CD8-positive, alpha-beta memory T cell (primary cell): ENCODE measurements at regions not wholly inside any gene's neighbourhood (a gene's known extent, or its start where the extent isn't known, plus 50 kb on each side); places are given as distances from the start of the nearest gene placed in this dataset.
A peak's percentile ranks its signal among the peaks of the same experiment; 100 is the strongest.

Source experiments
- CTCF ChIA-PET: fragments of 350-600 bp; sonication (Branson Sonifier 250); formaldehyde crosslinking; loops from one replicate; lab custom pipeline; 2021; ENCODE audit warnings: antibody characterized with exemption; lab: Charles Lee
- POLR2A ChIA-PET: fragments of 350-600 bp; sonication (Branson Sonifier 250); formaldehyde crosslinking; loops from one replicate; lab custom pipeline; 2021; ENCODE audit warnings: antibody characterized with exemption; lab: Charles Lee
- DNase-seq, 5 donors: peaks; one replicate each; pipeline versions ENCODE4 v3.0.0 to v3.0.0-alpha.2; 2020 to 2022; ENCODE audit warnings: mixed read lengths in 1 of 5
- H3K27ac ChIP-seq: one replicate; pipeline ENCODE4 v1.7.0; 2013; ENCODE audit warnings: low read depth, mild to moderate bottlenecking, low read length, moderate library complexity
- H3K27me3 ChIP-seq: 2 replicates; pipeline ENCODE4 v1.7.0; 2013; ENCODE audit warnings: low read length, mild to moderate bottlenecking; ENCODE audit not compliant: insufficient read depth, poor library complexity, severe bottlenecking
- H3K36me3 ChIP-seq: 2 replicates; pipeline ENCODE4 v1.7.0; 2013; ENCODE audit warnings: mild to moderate bottlenecking, low read length, moderate library complexity; ENCODE audit not compliant: insufficient read depth
- H3K4me1 ChIP-seq: 2 replicates; pipeline ENCODE4 v1.7.0; 2013; ENCODE audit warnings: mild to moderate bottlenecking, low read length, moderate library complexity; ENCODE audit not compliant: insufficient read depth
- H3K4me3 ChIP-seq: 2 replicates; pipeline ENCODE4 v1.7.0; 2013; ENCODE audit warnings: mild to moderate bottlenecking, low read length
- H3K9me3 ChIP-seq: 2 replicates; pipeline ENCODE4 v1.7.0; 2013; ENCODE audit warnings: mild to moderate bottlenecking, low read length
- H3K27ac Mint-ChIP-seq, 8 donors: one replicate each; pipeline ENCODE4 v1.8.0; 2020 to 2021; ENCODE audit warnings: mixed read lengths in 8 of 8, mild to moderate bottlenecking in 6 of 8, inconsistent platforms in 3 of 8, moderate library complexity in 3 of 8
- H3K27me3 Mint-ChIP-seq, 2 donors: one replicate each; pipeline ENCODE4 v1.8.0; 2020 to 2021; ENCODE audit warnings: mixed read lengths in 2 of 2, mild to moderate bottlenecking in 1 of 2, moderate library complexity in 1 of 2
- H3K36me3 Mint-ChIP-seq, 3 donors: one replicate each; pipeline ENCODE4 v1.8.0; 2020 to 2021; ENCODE audit warnings: mixed read lengths in 3 of 3, inconsistent platforms in 1 of 3, mild to moderate bottlenecking in 1 of 3
- H3K4me1 Mint-ChIP-seq, 3 donors: one replicate each; pipeline ENCODE4 v1.8.0; 2020 to 2021; ENCODE audit warnings: mixed read lengths in 3 of 3, inconsistent platforms in 1 of 3, mild to moderate bottlenecking in 1 of 3
- H3K4me3 Mint-ChIP-seq, 7 donors: one replicate each; pipeline ENCODE4 v1.8.0; 2020 to 2021; ENCODE audit warnings: mixed read lengths in 7 of 7, mild to moderate bottlenecking in 6 of 7, moderate library complexity in 4 of 7, inconsistent platforms in 2 of 7
- H3K9me3 Mint-ChIP-seq, 5 donors: one replicate each; pipeline ENCODE4 v1.8.0; 2020 to 2022; ENCODE audit warnings: mixed read lengths in 5 of 5, mild to moderate bottlenecking in 3 of 5, moderate library complexity in 2 of 5, inconsistent platforms in 1 of 5

GRCh38 chr1:11364170-11364569 lies 91.2 kb downstream of the UBIAD1 start:
- H3K27me3 ChIP-seq: no peaks in the 10 kb centered on the region
- H3K27me3 Mint-ChIP-seq: peaks cover 6 to 11% of the 10 kb centered on the region in 2 donors
- H3K36me3 Mint-ChIP-seq: no peaks in the 10 kb centered on the region
- no peaks in the 10 kb centered on the region for H3K4me1 Mint-ChIP-seq
- no peak overlapping the region for H3K4me3 Mint-ChIP-seq
- H3K4me1 ChIP-seq: no peaks in the 10 kb centered on the region
- no peak overlapping the region for H3K4me3 ChIP-seq
- no peaks in the 10 kb centered on the region for H3K9me3 ChIP-seq
- DNase-seq: no peak
- H3K9me3 Mint-ChIP-seq: no peaks in the 10 kb centered on the region
- no peak overlapping the region for H3K27ac Mint-ChIP-seq
- H3K36me3 ChIP-seq: no peaks in the 10 kb centered on the region
- CTCF ChIA-PET: interaction anchor here (0.8 to 1.2 kb wide), 3 partner anchors 11 to 327 kb away, joined by 3 to 4 read pairs (median 3); no protein-coding TSS in a partner anchor
- POLR2A ChIA-PET: no interaction called here
- no peak overlapping the region for H3K27ac ChIP-seq

DNA sequence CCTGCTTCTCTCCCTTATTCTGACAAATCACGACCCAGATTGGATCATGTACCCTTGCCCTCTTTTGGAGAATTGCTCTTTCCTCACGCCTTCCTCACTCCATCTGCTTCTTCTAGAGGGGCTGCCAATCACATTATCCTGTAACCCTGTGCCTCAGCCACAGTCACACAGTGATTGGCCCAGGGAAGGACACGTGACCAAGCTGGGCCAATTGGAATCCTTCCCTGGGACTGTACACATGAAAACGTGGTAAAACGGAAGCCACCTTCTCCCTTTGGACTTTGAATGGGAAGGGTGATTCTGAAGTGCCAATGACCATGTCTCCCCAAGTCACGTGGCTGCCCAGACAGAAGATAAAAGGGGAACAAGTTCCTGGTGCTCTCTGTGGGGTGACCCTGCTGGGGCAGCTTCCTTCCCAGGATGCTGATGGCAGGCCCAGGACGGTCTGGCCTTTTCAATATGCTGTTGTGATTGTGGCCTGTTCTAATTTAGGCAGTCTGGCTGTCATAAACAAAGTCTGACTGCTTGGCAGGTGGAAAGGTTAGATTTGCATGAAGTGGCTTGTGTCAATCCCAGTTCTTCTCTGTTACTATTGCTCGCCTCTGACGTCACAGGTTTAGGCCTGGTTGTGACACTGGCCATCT lies 92.9 kb downstream of the UBIAD1 start:
- CTCF ChIA-PET: no interaction called here
- no peaks in the 10 kb centered on the region for H3K27me3 ChIP-seq
- Mint-ChIP-seq H3K27me3 (peaks cover 4 to 9% of the 10 kb centered on the region in 2 donors), H3K4me3 (peak overlapping the region in 1 of 7 donors; percentile 79), H3K27ac (peak overlapping the region in 1 of 8 donors; percentile 7), H3K36me3 (no peaks in the 10 kb centered on the region), H3K4me1 (no peaks in the 10 kb centered on the region), H3K9me3 (no peaks in the 10 kb centered on the region)
- no peak overlapping the region for H3K4me3 ChIP-seq
- H3K4me1 ChIP-seq: no peaks in the 10 kb centered on the region
- no peaks in the 10 kb centered on the region for H3K9me3 ChIP-seq
- H3K27ac ChIP-seq: no peak overlapping the region
- POLR2A ChIA-PET: no interaction called here
- no peaks in the 10 kb centered on the region for H3K36me3 ChIP-seq
- DNase-seq: no peak

- H3K27me3 Mint-ChIP-seq: peaks cover 9 to 16% of the 10 kb centered on the region in 2 donors
- H3K27ac Mint-ChIP-seq: peak overlapping the region in 2 of 8 donors; percentile 21 to 84
- CTCF ChIA-PET: no interaction called here
Measured at GRCh38 chr1:11373029-11373894, 100.3 kb downstream of the UBIAD1 start.

GRCh38 chr1:11373895-11374747 lies 101.1 kb downstream of the UBIAD1 start:
- H3K4me1 ChIP-seq: peaks cover 7% of the 10 kb centered on the region
- H3K27ac ChIP-seq: no peak overlapping the region
- no peak overlapping the region for H3K4me3 Mint-ChIP-seq
- H3K9me3 ChIP-seq: no peaks in the 10 kb centered on the region
- peaks cover 0 to 4% (median 0%) of the 10 kb centered on the region in 3 donors for H3K36me3 Mint-ChIP-seq
- peaks cover 0 to 5% (median 0%) of the 10 kb centered on the region in 3 donors for H3K4me1 Mint-ChIP-seq
- no peaks in the 10 kb centered on the region for H3K36me3 ChIP-seq
- H3K9me3 Mint-ChIP-seq: no peaks in the 10 kb centered on the region
- peak overlapping the region in 2 of 8 donors; percentile 84 to 89 for H3K27ac Mint-ChIP-seq
- no peak for DNase-seq
- no peaks in the 10 kb centered on the region for H3K27me3 ChIP-seq
- no peak overlapping the region for H3K4me3 ChIP-seq
- CTCF ChIA-PET: no interaction called here
- H3K27me3 Mint-ChIP-seq: peaks cover 9 to 18% of the 10 kb centered on the region in 2 donors
- POLR2A ChIA-PET: no interaction called here

More at GRCh38 chr1:11373029-11373894, 100.3 kb downstream of the UBIAD1 start:
- Histone ChIP-seq H3K9me3 (no peaks in the 10 kb centered on the region), H3K27ac (no peak overlapping the region), H3K27me3 (no peaks in the 10 kb centered on the region), H3K36me3 (no peaks in the 10 kb centered on the region), H3K4me1 (peaks cover 7% of the 10 kb centered on the region), H3K4me3 (no peak overlapping the region)
- no peak for DNase-seq
- POLR2A ChIA-PET: no interaction called here
- Mint-ChIP-seq H3K36me3 (peaks cover 0 to 4% (median 0%) of the 10 kb centered on the region in 3 donors), H3K4me1 (peaks cover 0 to 5% (median 0%) of the 10 kb centered on the region in 3 donors), H3K9me3 (no peaks in the 10 kb centered on the region), H3K4me3 (no peak overlapping the region)

DNA sequence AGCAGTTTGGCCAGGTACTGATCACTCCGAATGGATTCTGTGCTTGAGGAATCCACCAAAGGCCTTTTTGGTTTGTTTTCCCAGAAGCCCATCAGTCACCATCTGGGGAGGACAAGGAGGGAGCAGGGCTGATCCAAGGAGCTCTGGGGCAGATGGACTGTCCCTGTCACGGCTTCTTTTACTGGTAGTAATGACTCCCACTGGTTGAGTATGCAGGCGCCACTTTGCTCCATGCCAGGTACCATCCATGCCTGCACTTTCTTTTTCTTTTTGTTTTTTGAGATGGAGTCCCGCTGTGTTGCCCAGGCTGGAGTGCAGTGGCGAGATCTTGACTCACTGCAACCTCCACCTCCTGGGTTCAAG lies 101.7 kb downstream of the UBIAD1 start:
- H3K27me3 Mint-ChIP-seq: peaks cover 9 to 16% of the 10 kb centered on the region in 2 donors
- peaks cover 0 to 5% (median 0%) of the 10 kb centered on the region in 3 donors for H3K4me1 Mint-ChIP-seq
- POLR2A ChIA-PET: no interaction called here
- H3K9me3 Mint-ChIP-seq: no peaks in the 10 kb centered on the region
- no peak overlapping the region for H3K27ac Mint-ChIP-seq
- H3K4me3 Mint-ChIP-seq: no peak overlapping the region
- H3K27ac ChIP-seq: no peak overlapping the region
- H3K36me3 ChIP-seq: no peaks in the 10 kb centered on the region
- H3K36me3 Mint-ChIP-seq: peaks cover 0 to 4% (median 0%) of the 10 kb centered on the region in 3 donors
- H3K9me3 ChIP-seq: no peaks in the 10 kb centered on the region
- peaks cover 7% of the 10 kb centered on the region for H3K4me1 ChIP-seq
- DNase-seq: no peak
- CTCF ChIA-PET: interaction anchor here (1.4 kb wide), 1 partner anchor 10 kb away, joined by 3 read pairs; no protein-coding TSS in a partner anchor
- H3K4me3 ChIP-seq: no peak overlapping the region
- no peaks in the 10 kb centered on the region for H3K27me3 ChIP-seq

DNA sequence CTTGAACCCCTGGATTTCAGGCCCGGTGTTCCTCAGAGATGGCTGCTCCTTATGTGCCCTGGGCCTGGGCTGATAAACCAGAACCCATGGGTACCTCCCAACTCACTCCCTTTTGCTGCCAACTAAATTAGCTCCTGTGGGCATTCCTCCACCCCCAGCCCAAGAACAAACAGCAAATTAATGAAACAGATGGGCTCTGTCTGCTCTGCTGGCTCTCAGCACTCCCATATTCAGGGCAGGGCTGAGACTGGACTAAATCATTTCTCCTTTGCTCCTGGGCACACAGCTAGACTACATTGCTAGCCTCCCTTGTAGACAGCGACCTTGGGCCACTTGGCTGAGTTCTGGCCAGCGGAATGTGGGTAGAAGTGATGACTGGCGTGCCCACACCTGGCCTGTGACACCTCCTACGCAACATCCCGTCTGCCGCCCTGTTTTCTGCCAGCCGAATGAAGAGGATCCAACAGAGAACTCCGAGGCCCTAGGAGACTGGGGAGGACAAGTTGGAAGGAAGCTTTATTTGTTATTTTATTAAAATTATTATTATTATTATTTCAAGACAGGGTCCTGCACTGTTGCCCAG lies 101.9 kb upstream of the DISP3 start:
- Histone ChIP-seq H3K4me1 (peaks cover 7% of the 10 kb centered on the region), H3K27ac (no peak overlapping the region), H3K36me3 (no peaks in the 10 kb centered on the region), H3K9me3 (no peaks in the 10 kb centered on the region), H3K4me3 (no peak overlapping the region), H3K27me3 (peaks cover 3% of the 10 kb centered on the region)
- no peak overlapping the region for H3K27ac Mint-ChIP-seq
- no peak for DNase-seq
- H3K36me3 Mint-ChIP-seq: peaks cover 0 to 4% (median 0%) of the 10 kb centered on the region in 3 donors
- H3K27me3 Mint-ChIP-seq: peaks cover 11 to 12% of the 10 kb centered on the region in 2 donors
- H3K4me3 Mint-ChIP-seq: no peak overlapping the region
- CTCF ChIA-PET: interaction anchor here (1.2 kb wide), 1 partner anchor 9 kb away, joined by 3 read pairs; no protein-coding TSS in a partner anchor
- H3K9me3 Mint-ChIP-seq: peaks cover 0 to 3% (median 3%) of the 10 kb centered on the region in 5 donors
- POLR2A ChIA-PET: no interaction called here
- peaks cover 0 to 5% (median 0%) of the 10 kb centered on the region in 3 donors for H3K4me1 Mint-ChIP-seq

GRCh38 chr1:11377954-11378353 lies 101.0 kb upstream of the DISP3 start:
- Histone ChIP-seq H3K9me3 (no peaks in the 10 kb centered on the region), H3K27ac (no peak overlapping the region), H3K4me3 (no peak overlapping the region), H3K36me3 (no peaks in the 10 kb centered on the region), H3K27me3 (peaks cover 3% of the 10 kb centered on the region), H3K4me1 (peaks cover 8% of the 10 kb centered on the region)
- Mint-ChIP-seq H3K4me1 (peaks cover 0 to 5% (median 1%) of the 10 kb centered on the region in 3 donors), H3K27me3 (peaks cover 11 to 12% of the 10 kb centered on the region in 2 donors), H3K27ac (peak overlapping the region in 1 of 8 donors; percentile 40), H3K9me3 (peaks cover 0 to 3% (median 3%) of the 10 kb centered on the region in 5 donors), H3K36me3 (peaks cover 0 to 4% (median 0%) of the 10 kb centered on the region in 3 donors), H3K4me3 (no peak overlapping the region)
- DNase-seq: no peak
- CTCF ChIA-PET: interaction anchor here (1.2 kb wide), 1 partner anchor 8 kb away, joined by 3 read pairs; no protein-coding TSS in a partner anchor
- POLR2A ChIA-PET: no interaction called here
